ENCODE measurements at regions not wholly inside any gene's neighbourhood (a gene's known extent, or its start where the extent isn't known, plus 50 kb on each side); places are given as distances from the start of the nearest gene placed in this dataset.
"Not testable (repeated sequence)": the region's sequence is repeated elsewhere in the genome, so short reads cannot be mapped to it uniquely, and the experiment has no call there.

- peak; percentile 16 for DNase-seq
These were observed 252.0 kb upstream of the DIAPH2 start for GRCh38 chrX:96432647-96433046.

- no peak for DNase-seq
These were observed 251.1 kb upstream of the DIAPH2 start for GRCh38 chrX:96433409-96434077.

GRCh38 chrX:96435378-96436035, 249.1 kb upstream of the DIAPH2 start:
- DNase-seq = peak; percentile 37

GRCh38 chrX:96436105-96436504, 248.5 kb upstream of the DIAPH2 start:
- peak; percentile 90 for DNase-seq

- DNase-seq = no peak
These were observed 245.8 kb upstream of the DIAPH2 start for GRCh38 chrX:96438803-96439202.

GRCh38 chrX:96440941-96441340, 243.7 kb upstream of the DIAPH2 start:
- no peak for DNase-seq

- no peak for DNase-seq
These were observed 239.0 kb upstream of the DIAPH2 start for GRCh38 chrX:96445531-96446065.

- no peak for DNase-seq
These were observed 238.1 kb upstream of the DIAPH2 start for GRCh38 chrX:96446524-96446923.

GRCh38 chrX:96447161-96447560, 237.5 kb upstream of the DIAPH2 start:
- DNase-seq = no peak

- no peak for DNase-seq
These were observed 235.5 kb upstream of the DIAPH2 start for GRCh38 chrX:96449191-96449590.

- DNase-seq = no peak
These were observed 234.7 kb upstream of the DIAPH2 start for GRCh38 chrX:96449896-96450295.

- no peak for DNase-seq
These were observed 231.5 kb upstream of the DIAPH2 start for GRCh38 chrX:96453139-96453538.

GRCh38 chrX:96455078-96455477, 229.6 kb upstream of the DIAPH2 start:
- DNase-seq = no peak

GRCh38 chrX:96464880-96465558, 219.6 kb upstream of the DIAPH2 start:
- no peak for DNase-seq

- no peak for DNase-seq
These were observed 210.5 kb upstream of the DIAPH2 start for GRCh38 chrX:96474029-96474740.

GRCh38 chrX:96474741-96475125, 209.9 kb upstream of the DIAPH2 start:
- DNase-seq = no peak

GRCh38 chrX:96480081-96480480, 204.6 kb upstream of the DIAPH2 start:
- peak; percentile 74 for DNase-seq

GRCh38 chrX:96481831-96482230, 202.8 kb upstream of the DIAPH2 start:
- DNase-seq = no peak

- DNase-seq = no peak
These were observed 200.9 kb upstream of the DIAPH2 start for GRCh38 chrX:96483647-96484160.

- DNase-seq = not testable (repeated sequence)
These were observed 198.0 kb upstream of the DIAPH2 start for GRCh38 chrX:96486687-96487086.

GRCh38 chrX:96502507-96502906, 182.1 kb upstream of the DIAPH2 start:
- DNase-seq = no peak

GRCh38 chrX:96529386-96529785, 155.3 kb upstream of the DIAPH2 start:
- DNase-seq = not testable (repeated sequence)

All from fibroblast of skin of back (primary cell).